Kasumi-1 (cell line): ENCODE measurements at regions not wholly inside any gene's neighbourhood (a gene's known extent, or its start where the extent isn't known, plus 50 kb on each side); places are given as distances from the start of the nearest gene placed in this dataset.

Experiments
- DNase-seq, 2 experiments: peaks; one replicate each; lab custom pipeline; 2025; lab: John Stamatoyannopoulos, UW

DNA sequence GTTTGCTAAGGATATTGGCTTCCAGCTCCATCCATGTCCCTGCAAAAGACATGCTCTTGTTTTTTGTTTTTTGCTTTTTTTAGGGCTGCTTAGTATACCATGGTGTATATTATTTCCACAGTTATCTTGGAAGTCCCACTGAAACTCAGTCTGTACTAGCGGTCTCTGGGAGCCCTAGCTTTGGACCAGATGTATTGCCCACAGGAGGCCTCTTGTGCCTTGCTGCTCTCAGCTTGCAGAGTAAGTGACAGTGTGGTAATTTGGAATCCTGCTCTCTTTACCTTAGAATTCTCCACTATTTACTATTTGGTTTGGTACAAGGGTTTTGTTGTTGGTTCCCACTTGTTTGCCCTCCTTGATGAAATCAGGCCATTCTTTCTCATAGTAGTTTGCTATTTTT lies 1022.9 kb downstream of the LRFN5 start:
- DNase-seq, result no peak

DNA sequence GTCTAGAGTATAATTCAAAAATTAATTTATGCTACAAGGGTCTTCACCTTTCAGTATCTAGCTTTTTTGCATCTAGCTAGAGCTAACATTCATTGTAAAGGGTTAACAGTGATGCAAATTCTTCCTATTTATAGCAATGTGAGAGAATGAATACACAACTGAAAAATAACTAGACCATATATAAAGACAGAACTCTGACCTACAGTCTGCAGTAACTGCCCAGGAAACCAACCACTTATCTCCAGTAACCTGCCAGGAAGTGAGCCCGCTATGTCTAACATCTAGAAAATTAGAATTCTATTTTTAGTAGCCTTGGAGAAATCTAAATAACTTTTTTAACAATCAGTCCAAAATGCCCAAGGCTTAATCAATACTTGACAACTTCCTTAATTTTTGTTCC lies 1021.9 kb downstream of the LRFN5 start:
- peak; percentile 58 to 71 for DNase-seq

DNA sequence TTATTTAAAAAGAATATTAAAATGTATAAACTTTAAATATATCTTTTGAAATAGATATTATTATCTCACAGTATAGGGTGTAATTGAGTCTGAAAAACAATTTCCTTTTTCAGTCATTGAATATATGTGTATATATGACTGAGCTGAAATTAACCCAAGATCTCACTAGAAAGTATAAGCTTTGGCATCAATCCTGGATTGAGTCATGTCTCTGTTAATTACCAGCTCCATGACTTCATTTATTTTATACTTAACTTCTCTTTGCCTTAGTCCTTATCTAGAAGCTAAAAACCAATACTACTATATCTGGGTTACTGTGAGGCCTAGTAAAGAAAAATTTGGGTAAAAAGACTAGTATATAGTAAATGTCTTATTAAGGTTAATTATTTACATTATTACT lies 1020.3 kb downstream of the LRFN5 start:
- no peak for DNase-seq

- no peak for DNase-seq
Measured at GRCh38 chr14:42624980-42625761, 1018.5 kb downstream of the LRFN5 start.

- no peak for DNase-seq
Measured at GRCh38 chr14:42617005-42617404, 1010.3 kb downstream of the LRFN5 start.

- no peak for DNase-seq
Measured at GRCh38 chr14:42606839-42607238, 1000.2 kb downstream of the LRFN5 start.

DNA sequence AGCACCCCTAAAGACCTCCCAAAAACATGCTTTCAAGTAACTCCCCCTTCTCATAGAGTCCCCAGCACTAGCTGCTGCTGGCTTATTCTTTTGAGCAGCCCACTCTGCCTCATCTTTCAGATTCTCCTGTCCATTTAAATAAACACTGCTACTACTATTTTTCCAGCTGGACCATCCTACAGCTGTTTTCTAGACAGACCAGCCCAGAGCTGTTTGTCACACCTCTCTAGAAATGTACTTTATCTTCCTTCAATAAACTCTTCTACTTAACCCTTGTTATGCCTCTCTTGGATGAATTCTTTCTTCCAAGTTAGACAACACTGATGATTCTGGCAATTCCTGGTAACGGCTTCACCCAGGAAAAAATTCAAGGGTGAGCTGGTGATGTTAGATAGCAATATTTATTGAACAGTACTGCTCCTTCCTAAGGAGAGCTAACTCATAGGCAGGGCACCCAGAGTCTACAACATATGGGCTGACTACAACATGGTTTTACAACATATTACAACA lies 995.7 kb downstream of the LRFN5 start:
- DNase-seq, result no peak

DNA sequence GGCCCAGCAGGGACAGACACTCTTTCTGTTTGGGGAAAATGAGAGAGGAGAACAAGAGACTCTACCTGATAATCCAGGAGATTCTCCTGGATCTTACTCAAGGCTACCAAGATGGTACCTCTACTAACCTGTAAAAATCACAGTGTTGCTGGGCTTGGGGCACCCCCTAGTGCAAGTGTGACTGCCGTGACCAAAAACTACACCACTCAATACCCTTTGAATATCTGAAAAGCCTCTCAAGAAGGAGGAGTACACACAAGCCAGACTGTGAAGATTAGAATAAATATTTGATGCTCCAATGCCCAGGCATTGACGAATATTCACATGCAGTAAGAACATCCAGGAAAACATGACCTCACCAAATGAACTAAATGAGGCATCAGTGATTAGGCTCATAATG lies 965.4 kb downstream of the LRFN5 start:
- no peak for DNase-seq

DNA sequence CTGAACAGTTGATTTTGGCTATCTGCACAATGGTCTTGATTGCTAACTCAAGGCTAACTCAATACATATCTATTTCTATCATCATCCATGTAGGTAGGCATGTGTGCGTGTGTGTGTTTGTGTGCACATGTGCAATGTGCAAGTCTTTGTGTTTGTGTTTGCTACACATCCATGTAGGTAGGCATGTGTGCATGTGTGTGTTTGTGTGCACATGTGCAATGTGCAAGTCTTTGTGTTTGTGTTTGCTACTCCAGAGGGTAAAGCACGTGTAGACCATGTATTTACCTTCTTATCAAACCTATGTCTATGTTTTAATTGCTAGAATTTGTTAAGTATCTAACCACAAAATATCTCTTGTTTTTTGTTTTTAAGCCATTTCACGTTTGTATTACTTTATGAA lies 962.6 kb downstream of the LRFN5 start:
- no peak for DNase-seq

GRCh38 chr14:42565556-42565955 lies 958.9 kb downstream of the LRFN5 start:
- DNase-seq, result peak; percentile 26 to 35

DNA sequence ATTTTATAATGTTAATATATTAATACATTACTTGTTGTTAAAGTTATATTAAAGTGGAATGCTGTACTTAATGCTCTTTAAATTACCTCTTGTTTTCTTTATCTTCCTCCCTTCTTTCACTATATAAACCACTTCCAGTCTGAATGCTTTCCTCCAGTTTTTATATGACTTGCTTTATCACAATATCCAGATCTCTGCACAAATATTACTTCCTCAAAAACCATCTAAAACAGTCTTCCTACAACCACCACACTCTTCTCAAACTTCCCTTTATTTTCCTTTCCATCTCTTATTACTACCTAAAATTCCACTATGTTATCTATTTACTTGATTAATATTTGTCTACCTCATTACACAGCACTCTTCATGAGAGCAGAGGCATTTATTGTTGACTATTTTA lies 956.6 kb downstream of the LRFN5 start:
- peak; percentile 65 to 71 for DNase-seq

DNA sequence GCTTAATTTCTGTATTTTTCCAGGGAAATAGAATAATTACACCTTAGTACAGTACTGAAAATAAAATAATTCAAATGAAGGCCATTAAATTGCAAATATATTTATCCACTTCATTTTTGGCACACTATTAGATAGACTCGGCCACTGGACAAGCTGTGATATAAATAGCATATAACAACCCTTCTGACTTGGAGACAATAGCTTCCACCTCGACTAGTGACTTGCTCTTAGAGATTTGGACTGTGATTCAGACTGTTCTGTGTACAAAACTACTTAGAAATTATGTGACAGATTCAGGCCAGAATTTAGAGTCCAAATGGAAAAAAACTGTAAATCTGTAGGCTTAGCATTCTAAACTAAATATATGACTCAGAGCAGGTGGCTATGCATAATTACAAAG lies 949.9 kb downstream of the LRFN5 start:
- DNase-seq, result no peak

GRCh38 chr14:42555365-42555764 lies 948.7 kb downstream of the LRFN5 start:
- no peak for DNase-seq

GRCh38 chr14:42554091-42554490 lies 947.4 kb downstream of the LRFN5 start:
- DNase-seq, result no peak

- DNase-seq, result no peak
Measured at GRCh38 chr14:42550310-42550709, 943.6 kb downstream of the LRFN5 start.

- no peak for DNase-seq
Measured at GRCh38 chr14:42548349-42548748, 941.7 kb downstream of the LRFN5 start.

- DNase-seq, result no peak
Measured at GRCh38 chr14:42545636-42546035, 939.0 kb downstream of the LRFN5 start.

DNA sequence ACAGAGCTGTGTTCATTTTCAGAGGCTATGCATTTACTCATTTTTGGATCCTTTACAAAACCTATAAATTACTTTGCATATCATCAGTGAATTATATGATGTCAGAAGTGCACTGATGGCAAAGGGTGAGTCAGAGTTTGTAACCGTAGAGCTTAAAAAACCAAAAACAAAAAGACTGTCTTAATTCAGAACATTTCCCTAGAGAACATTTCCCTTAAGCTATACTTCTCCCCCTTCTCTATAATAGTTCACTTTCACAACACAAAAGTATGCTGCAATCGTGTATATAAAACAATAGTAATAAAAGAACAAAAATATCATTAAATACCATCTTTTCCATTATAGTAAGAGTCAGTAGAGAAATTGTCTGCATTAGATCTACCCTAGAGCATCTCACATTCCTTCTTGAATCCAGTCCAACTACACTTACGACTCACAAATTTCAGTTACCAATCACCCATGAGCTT lies 934.9 kb downstream of the LRFN5 start:
- DNase-seq, result no peak

GRCh38 chr14:42535397-42535796 lies 928.7 kb downstream of the LRFN5 start:
- no peak for DNase-seq

DNA sequence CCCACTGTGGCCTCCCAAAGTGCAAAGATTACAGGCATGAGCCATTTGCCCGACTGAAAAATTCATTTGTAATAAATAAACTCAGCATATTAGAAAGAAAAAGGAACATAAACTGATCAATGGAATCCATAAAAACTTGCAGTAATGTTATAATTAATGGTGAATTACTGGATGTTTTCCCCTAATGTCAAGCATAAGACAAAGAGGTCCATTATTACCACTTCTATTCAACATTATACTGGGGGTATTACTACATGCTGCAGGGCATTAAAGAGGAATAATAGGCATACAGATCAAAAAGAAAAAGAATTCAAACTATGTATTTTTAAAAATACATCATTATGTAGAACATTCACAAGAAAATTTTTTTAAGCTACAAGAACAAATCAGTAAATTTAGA lies 926.8 kb downstream of the LRFN5 start:
- DNase-seq, result no peak

DNA sequence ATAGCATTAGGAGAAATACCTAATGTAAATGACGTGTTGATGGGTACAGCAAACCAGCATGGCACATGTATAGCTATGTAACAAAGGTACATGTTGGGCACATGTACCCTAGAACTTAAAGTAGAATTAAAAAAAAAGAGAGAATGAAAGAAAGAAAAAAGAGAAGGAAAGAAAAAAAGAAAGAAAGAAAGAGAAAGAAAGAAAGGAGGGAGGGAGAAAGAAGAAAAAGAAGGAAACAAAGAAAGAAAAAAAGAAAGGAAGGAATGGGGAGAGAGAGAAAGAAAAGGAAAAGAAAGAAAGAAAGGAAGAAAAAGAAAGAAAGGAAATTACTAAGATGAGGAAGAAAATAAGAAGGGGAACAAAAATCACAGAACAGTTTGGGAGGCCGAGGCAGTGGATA lies 925.5 kb downstream of the LRFN5 start:
- no peak for DNase-seq

DNA sequence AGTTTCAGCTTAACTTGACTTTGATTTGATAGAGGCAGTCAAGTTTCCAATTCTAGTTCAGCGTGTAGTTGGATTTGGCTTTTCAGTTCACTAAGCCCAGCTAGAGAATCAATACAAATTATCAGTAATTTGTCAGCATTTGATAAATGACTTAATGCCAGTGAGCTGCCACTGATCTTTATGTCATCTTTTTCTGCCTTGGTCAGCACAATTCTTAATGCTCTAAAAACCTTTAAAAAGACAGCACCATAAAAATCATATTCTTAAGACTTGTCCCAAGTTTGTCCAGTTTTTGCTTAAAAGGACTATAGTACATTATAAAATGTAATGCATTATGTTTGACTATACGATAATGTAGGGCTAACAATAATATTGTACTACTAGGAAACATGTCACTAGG lies 920.5 kb downstream of the LRFN5 start:
- DNase-seq, result no peak

- DNase-seq, result peak in 1 of 2 experiments; percentile 23
Measured at GRCh38 chr14:42523666-42524065, 917.0 kb downstream of the LRFN5 start.
